CD4-positive, alpha-beta T cell treated with Interleukin-17A for 4 hours (primary cell): ENCODE measurements at regions not wholly inside any gene's neighbourhood (a gene's known extent, or its start where the extent isn't known, plus 50 kb on each side); places are given as distances from the start of the nearest gene placed in this dataset.
"Not testable (repeated sequence)": the region's sequence is repeated elsewhere in the genome, so short reads cannot be mapped to it uniquely, and the experiment has no call there.

Source experiments
- DNase-seq: peaks from one replicate; pipeline ENCODE4 v3.0.0-alpha.2; 2020; ENCODE audit warnings: mixed read lengths

DNA sequence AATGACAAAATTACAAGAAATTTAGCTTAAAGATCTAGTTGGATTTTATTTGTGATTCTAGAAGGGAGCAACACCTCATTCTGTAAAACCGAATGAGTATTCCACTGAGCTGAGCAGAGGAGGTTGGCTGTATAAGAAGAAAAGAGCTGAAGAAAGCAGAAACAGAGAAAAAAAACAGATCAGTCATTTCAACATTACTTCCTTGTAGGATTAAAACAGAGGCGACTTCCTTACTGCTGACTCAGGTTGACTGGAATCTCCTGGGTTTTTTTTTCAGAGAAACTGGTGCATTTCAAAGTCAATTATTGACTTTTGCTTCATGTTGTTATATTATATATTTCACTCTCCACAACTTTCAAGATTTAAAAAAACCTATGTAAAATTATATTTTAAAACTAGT, 368.1 kb upstream of the UBE2E2 start:
- DNase-seq: no peak

DNA sequence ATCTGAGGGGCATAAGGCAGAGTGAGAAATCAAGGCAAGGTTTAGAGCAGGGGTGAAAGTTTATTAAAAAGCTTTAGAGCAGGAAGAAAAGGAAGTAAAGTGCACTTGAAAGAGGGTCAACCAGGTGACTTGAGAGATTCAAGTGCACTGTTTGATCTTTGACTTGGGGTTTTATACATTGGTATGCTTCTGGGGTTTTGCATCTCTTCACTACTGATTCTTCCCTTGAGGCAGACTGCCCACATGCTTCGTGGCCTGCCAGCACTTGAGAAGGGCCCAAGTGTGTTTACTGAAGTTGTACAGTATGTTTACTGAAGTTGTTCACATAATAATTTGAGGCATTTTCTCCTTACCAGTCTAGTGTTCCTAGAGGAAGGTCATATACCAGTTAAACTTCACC, 367.0 kb upstream of the UBE2E2 start:
- no peak for DNase-seq

DNA sequence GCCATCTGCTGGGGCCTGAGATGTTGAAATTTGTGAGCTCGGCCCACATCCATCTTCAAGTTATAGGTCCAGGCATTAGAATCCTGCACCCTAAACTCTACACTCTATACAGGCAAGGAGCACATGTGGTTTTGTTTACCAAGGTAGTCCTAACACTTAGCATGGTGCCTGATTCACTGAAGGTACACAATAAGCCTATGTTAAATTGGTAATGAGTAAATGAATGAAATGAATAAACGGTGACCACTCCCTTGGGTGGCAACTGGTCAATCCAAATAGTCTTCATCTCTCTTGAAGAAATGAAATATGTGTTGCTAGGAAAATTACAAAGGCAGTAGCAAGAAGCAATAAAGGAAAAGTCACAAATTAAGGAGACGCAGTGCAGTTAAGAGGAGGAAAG, 359.3 kb upstream of the UBE2E2 start:
- no peak for DNase-seq

DNA sequence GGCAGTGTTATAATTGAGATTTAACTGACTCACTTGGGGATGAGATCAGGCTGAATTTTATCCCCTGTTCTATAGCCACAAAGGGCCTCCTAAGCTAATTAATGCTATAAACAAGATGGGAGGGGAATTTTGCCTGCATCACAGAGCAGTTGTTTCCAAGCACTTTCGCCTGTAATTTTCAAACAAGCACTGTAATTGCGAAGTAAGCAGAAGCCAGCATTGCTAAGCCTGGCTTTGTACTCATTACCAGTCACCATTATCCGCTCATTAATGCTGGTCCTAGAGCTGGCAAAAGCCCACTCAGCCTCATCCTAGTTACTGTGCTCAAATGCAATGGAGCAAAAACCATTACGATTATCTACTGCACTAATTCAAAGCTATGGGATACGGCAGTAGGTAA, 356.6 kb upstream of the UBE2E2 start:
- no peak for DNase-seq

DNA sequence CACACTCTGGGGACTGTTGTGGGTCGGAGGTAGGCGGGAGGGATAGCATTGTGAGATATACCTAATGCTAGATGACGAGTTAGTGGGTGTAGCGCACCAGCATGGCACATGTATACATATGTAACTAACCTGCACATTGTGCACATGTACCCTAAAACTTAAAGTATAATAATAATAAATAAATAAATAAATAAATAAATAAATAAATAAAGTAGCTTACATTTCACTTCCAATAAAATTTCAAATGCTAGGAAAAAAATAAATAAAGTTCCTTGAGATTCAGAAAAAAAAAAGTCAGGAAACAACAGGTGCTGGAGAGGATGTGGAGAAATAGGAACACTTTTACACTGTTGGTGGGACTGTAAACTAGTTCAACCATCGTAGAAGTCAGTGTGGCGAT, 353.5 kb upstream of the UBE2E2 start:
- DNase-seq: not testable (repeated sequence)

DNA sequence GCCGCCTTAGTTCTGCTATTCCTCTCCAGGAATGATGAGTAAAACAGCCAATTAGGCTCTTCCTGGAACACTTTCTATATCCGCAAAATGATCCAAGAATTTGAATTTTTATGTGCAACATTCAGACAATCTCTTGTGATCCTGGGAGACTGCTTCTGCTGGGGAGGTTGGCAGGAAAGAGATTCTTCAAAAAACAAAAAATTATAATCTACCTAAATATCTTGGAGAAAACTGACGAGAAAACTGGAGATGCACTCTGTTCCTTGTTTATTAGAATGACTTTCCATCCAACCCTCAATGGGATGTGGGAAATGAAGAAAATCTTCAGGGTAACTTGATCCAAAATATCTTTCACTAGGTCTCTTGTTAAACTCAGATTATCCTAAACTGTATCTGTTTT, 346.3 kb upstream of the UBE2E2 start:
- DNase-seq: no peak

DNA sequence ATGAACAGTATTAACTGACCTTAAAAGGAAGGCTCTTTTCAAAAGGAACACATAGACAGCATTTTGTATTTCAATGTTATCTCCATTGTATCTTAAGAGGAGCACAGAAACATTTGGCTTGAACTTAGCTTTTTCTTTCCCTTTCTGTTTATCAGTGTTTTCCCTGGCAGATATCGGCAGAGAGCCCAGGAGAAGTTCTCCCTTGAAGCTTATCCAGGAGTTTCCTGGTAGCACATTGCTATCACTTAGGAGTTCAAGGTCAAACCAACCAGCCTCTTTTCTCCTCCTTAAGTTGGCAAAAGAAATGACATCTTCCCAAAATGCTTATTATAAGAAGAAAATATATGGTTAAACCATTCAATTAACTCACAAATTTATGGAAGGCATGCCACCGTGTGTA, 344.6 kb upstream of the UBE2E2 start:
- DNase-seq: no peak

DNA sequence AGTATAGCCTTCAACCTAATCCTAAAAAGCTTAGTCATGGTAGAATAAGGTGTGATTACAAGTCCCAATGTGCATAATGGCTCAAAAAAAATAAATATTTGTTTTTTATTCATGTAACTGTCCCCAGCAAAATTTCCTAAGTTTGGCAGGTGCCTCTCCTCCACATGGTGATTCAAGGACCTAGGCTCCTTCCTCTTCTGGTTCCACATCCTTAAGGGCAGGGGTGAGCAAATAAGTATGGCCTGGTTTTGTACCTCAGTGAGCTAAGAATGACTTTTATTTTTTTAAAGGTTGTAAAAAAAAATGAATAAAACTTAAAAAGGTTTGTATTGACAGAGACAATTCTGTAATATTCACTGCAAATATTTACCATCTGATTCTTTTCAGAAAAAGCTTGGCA, 343.5 kb upstream of the UBE2E2 start:
- no peak for DNase-seq

DNA sequence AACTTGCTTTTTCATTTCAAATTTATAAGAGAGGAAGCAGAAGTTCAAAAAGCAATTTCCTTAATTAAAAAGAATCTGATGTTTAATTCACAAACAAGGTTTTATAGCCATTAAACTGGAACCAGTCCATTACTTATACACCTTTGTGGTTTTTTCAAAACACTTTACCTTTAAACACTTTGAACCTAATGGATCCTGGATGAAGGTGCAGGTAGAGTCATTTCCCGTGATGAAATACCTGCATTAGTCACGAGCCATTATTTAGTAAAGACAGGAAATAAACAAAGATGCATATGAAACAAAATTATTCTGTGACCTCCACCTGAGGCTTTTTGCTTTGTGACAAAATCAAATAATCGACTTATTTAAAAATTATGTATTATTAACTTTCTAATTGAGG, 341.7 kb upstream of the UBE2E2 start:
- DNase-seq: no peak

DNA sequence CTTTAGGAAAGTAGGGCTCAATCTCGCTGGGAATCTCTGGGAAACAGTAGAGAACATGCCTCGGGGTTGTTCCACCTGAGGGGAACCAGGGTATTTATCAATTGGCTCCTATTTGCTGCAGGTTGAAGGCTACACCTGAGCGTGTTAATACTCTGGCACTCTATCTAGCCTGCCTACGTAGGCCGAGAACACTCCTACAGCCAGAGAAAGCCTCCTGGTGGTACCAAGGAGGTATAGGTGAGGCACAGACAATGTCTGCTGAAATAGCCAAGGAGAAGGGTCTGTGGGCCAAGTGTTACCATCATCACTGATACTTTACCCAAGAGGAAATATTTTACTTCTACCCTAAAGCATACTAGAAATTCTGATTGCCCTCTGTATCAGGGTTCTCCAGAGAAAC, 341.0 kb upstream of the UBE2E2 start:
- no peak for DNase-seq

DNA sequence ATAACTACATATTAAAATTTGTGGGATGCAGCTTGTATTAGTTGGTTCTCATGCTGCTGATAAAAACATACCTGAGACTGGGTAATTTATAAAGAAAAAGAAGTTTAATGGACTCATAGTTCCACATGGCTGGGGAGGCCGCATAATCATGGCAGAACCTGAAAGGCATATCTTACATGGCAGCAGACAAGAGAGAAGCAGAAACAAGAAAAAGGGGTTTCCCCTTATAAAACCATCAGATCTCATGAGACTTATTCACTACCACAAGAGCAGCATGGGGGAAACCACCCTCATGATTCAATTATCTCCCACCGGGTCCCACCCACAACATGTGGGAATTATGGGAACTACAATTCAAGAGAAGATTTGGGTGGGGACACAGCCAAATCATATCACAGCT, 320.3 kb upstream of the UBE2E2 start:
- not testable (repeated sequence) for DNase-seq

DNA sequence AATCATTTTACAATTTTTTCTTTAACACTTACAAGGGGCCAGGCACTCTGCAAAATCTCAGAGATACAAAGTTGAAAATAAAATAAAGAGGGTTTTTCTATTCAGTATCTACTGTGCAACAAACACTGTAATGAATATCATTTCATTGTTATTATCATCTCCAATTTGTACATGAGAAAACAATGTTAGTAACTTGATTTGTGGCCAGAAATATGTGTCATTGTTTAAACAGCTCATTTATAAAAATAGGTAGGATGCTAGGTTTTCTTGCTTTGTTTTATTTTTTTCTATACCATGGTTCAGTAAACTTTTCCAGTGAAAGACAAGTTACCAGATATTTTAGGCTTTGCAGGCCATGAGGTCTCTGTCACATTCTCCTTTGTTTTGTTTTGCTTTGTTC, 318.1 kb upstream of the UBE2E2 start:
- no peak for DNase-seq

DNA sequence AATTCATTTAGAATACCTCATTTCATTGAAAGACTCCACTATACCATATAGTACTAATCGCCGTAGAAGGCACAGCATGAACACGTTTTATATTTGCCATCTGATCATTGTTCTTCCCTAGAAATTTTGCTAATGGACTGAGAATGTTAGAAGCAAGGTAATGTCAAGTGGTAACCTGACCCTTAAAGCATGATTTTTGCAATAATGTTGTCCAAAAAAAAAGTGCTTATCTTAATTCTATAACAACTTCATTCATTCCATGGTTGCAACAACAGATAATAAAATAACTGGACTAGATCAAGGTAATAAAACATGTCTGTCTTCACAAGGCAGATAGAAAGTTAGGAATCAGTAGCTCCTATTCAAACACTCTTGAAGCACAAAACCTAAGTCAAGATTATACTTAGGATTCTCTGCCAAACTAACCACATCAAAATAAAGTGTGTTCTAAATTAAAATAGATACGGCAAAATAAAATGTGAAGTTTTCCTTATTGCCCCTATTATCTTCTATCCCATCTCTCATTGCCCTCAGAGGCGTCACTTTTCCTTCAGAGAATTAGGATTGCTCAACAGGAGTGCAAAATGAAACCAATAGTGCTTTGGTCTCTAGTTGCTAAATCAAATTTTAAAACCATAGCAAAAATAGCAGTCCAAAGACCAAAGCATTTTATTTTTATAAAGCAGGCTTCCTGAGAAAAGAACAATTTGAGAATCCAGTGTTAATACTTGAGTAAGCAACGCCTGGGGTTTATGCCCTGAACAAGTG, 317.4 kb upstream of the UBE2E2 start:
- no peak for DNase-seq

DNA sequence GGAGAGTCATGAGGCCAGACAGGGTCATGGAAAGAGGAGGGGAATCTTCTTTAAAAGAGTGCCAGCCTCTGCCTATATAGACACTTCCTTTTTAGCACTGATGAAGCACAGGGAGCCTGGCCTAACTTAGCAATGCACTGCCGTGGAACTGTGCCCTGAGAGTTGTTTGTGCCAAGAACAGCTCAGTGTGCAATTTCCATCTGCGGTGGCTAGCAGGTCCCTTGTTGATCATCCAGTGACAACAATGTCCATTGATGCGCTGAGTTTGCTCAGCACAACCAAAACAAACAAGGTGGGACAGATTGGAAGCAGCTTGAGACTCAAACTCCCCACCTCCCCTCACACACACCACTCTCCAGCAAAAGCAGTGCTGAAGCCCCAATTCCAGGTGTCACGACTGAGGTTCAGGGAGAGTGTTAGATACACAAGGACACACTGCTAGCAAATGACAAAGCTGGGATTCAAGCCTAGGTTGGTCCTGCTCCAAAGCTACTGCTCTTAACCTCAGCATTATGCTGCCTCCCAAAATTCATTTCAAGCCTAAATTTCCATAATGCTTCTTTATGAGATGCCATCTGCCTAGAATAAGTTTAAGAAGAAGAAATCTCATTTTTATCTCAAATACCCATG, 316.6 kb upstream of the UBE2E2 start:
- no peak for DNase-seq

DNA sequence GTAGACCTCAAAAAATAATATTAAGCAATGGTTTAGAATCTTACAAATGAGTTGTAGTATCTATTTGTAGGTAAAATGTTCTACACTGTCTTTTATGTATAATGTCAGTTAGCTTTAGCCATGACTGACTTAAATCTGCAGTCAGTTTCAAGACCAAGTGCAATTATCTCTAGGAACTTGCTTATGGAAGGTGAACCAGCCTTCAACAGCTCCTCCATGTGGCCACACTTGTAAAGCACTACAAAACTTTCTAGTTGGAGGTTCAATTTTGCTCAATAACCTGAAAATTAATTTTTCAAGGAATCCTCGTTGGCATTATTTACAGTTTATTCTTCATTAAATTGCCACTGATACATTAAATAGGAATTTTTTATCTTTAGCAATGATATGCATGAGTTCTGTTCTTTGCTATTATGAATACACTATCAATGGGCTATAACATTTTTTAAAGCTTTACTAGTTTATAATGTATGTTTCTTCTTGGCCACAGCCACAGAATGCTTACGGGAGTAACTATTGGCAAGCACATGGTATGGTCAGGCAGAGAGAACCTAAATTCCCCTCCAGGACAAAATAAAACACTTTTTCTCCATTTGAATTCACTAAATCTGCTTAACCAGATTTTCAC, 315.3 kb upstream of the UBE2E2 start:
- no peak for DNase-seq

DNA sequence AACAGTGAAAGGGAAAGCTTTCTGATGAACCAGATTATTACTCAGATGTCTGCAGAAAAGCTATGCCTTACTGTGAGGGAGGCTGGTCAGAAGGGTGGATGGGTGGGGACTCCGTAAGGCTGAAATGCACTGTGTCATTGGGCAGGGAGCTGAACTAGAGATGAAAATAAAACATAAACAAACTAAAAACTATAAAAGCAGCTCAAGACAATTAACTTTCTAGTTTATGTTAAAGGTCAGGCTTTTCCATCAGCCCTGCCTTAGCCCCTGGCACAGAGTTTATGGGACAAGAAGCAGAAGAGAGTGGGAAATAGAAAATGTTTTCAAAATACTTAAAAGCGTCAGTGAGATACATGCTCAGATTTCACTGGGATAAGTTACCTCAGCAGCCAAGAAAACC, 310.0 kb upstream of the UBE2E2 start:
- no peak for DNase-seq

DNA sequence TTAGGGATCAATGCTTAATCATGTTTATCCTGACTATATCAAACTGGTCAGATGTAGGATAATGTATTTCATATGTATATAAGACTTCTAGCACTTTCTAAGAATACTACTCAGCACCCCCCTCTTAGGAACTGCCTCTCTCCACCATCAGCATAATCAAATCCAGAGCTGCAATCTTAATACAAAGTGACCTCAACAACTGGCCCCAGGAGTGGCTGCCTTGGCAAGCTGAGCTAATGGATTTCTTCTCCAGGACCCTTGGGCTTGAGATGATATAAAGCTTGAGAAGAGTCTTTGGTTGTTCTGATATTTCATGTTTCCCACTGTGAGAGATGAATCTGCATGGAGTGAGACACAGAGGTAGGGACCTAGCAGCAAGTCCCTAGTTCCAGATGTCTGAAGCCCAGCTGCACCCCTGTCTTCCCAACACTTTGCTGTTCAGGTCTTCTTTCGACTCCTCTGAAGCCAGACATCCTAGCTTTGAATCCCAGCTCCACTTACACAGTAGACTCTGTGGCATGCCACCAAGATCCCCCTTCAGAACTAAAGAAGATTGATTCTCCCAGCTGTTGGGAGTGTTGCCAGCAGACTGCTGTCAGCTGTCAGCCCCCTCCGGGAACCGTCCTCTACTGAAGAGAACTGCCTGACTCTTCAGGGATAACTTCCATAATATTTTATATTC, 309.3 kb upstream of the UBE2E2 start:
- no peak for DNase-seq

DNA sequence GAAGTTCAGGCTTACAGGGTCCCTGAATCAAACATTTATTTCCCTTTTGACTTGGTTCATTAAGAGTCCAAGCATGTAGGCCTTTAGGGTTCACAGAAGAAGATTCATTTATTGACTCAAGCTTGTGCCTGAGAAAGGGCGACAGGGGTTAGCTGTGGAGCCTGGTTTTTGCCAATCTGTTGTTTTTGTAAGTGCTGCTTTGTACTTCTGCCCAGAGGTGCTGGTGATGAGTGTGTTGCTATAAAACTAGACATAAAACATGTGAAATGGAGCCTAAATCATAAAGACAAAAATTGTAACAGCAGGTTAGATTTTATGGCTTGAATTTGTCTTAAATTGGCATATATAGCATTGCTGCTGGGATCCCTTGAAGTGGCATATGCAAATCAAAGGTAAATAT, 308.3 kb upstream of the UBE2E2 start:
- DNase-seq: no peak

DNA sequence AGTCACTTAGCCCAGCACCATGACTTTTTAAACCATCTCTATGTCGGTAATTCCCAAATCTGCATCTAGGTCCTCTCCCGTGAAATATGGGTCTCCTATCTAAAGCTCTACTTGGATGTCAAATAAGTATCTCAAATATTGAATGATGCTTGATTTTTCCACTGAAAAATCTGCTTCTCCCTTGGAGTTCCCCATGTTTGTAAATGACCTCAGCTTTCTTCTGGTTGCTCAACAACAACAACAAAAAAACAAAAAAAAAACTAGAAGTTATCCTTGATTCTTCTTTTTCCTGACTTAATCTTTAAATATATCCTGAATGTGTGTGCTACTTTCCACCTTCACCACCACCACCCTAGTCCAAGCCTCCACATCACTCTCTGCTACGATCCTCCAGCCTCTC, 307.5 kb upstream of the UBE2E2 start:
- no peak for DNase-seq

DNA sequence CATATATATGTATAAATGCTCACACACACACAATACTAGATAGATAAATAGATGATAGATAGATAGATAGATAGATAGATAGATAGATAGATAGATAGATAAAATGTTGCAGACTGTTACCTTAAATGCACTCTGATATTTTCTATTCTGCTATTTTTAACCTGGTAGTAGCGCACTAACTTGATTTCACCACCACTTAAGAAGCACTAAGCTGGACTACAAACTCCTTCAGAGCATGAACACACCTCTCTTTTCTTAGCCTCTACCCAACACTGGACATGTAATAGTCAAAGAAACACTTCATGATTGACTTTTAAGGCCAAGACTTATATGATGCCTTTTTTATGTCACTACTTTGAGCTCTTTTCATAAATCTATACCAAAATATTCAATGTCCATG, 304.6 kb upstream of the UBE2E2 start:
- no peak for DNase-seq

DNA sequence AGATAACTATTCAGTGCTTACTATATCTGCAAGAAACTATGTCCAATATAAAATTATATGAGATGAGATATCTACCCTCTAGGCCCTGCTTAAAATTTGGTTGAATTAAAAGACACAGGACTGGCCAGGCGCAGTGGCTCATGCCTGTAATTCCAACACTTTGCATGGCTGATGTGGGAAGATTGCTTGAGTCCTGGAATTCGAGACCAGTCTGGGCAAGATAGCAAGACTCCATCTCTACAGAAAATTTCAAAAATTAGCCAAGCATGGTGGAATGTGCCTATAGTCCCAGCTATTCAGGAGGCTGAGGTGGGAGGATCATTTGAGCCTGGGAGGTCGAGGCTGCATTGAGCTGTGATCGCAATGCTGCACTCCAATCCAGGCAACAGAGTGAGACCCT, 303.7 kb upstream of the UBE2E2 start:
- no peak for DNase-seq

DNA sequence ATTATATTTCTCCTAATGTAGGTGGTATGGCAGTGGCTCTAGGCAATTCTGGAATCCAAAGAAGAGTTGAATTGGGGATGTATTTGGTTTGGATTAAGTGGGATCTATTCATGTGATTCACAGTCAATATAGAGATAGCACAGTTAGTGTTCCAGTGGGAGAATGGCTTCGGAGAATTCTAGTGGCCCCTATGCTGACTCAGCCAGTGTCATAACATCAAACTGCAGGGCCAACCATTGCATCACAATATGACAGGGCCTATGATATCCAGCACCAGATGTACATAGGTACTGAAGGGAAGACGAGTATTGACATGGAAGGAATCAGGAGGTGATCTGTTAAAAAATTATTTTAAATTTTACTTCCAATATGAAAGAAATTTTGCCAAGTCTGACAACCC, 302.8 kb upstream of the UBE2E2 start:
- no peak for DNase-seq

DNA sequence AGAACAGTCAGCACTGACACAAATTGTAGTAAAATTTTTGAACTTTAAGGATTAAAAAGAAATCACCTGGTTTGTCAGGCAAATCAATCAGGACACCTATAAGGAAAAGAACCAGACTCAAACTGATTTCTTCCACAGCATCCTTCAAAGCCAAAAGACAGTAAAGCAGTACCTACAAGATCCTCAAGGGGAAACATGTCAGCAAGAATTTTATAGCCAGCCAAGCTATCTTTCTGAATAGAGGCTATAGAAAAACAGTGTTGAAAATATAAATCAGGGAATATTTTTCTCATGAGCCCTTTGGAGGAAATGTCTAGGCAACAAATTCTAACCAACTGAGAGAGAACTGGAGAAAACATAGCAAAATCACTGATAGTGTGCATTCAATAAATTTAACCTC, 301.4 kb upstream of the UBE2E2 start:
- DNase-seq: no peak
